NCI-H2107 (cell line): ENCODE measurements at regions not wholly inside any gene's neighbourhood (a gene's known extent, or its start where the extent isn't known, plus 50 kb on each side); places are given as distances from the start of the nearest gene placed in this dataset.

ENCODE experiments used
- DNase-seq: peaks from one replicate; lab custom pipeline; 2025; lab: John Stamatoyannopoulos, UW

GRCh38 chr9:103615994-103616393 is 478.1 kb upstream of the SMC2 start:
- no peak for DNase-seq

DNA sequence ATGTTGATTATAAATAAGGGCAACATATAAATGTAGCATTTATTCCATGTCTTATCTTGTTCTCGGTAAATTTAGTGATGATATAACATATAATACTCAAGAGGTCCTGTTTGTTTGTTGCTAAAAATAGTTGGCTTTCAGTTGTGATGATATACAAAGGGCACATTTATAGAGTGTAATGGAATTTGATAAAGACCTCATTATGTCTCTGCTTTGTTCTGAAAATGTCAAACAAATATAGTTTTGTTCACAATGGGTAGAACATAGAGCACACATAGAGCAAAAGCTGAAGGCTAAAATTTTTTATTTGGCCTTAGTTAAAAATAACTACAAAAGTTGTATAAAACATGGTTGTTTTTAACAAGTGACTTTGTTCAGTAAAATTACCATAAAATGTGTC is 477.1 kb upstream of the SMC2 start:
- DNase-seq: no peak

DNA sequence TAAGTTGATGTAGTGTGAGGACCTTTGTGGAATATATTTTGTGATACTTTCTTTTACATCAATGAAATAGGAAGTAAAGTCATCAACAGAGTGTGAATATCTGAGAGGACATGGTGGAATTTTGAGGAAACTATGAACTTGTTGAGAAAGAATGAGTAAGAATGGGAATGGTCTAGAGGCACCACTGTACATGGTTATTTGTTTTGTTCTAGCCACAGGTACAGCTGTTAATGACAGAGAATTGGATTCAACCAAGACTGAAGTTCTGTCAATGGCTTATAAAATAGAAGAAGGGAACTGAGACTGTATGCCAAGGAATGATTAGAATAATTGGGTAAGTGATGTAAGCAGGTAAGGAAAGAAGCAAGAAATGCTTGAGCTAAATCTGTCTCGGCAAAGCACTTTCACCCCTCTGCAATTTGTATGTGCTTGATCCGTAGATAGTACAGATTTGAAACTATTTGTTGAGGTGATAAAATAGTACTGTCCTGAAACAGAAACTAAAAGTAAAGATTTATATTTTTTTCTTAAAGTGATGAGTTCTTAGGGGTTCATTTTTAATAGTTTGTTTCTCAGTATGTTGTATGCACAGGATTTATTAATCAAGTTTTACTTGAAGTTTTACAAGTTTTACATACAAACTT is 468.8 kb upstream of the SMC2 start:
- no peak for DNase-seq

- no peak for DNase-seq
These were observed 466.4 kb upstream of the SMC2 start for GRCh38 chr9:103627731-103628130.

GRCh38 chr9:103649086-103649485 is 445.0 kb upstream of the SMC2 start:
- no peak for DNase-seq

DNA sequence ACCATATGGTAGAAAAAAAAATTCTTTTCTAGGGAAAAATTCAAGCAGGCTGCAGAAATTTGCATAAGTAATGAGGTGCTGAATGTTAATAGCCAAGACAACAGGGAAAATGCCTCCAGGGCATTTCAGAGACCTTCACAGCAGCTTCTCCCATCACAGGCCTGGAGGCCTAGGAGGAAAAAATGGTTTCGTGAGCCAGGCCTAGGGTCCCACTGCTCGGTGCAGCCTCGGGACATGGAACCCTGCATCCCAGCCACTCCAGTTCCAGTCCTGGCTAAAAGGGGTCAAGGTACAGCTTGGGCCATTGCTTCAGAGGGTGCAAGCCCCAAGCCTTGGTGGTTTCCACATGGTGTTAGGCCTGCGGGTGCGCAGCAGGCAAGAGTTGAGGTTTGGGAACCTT is 436.0 kb upstream of the SMC2 start:
- DNase-seq: no peak

DNA sequence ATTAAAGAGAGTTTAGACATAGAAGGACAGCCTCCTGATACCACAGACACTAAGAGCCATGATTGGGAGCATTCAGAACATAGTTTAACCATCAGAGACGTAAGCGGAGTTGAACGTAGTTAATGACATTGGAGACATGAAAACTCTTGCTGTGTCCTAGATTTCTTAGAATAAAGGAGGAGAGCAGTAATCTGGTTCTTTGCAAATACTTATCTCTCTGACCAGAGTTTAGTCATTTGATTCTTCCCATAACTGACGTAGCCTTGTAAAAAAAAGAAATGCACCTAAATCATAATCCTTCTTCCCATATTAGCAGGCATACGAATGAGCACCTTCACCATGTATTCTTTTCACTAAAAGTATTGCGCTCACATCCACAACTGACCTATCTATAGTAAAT is 433.3 kb upstream of the SMC2 start:
- DNase-seq: no peak

- DNase-seq: no peak
These were observed 432.4 kb upstream of the SMC2 start for GRCh38 chr9:103661663-103662062.

GRCh38 chr9:103669296-103669695 is 424.8 kb upstream of the SMC2 start:
- DNase-seq: no peak

DNA sequence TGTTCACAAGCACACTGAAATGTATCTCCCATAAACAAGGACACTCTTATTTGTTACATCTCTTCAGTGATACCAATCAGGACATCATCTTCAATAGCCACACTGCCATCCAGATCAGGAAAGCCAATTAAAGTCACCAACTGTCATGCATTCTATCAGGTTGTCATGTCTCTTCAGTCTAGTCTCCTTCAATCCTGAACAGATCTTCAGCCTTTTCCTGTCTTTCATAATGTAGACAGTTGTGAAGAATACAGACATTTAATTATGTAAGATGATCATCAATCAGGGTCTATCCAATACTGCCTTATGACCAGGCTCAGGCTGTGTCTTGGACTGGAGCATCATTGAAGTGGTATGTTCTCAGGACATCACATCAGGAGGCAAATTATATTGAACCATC is 419.8 kb upstream of the SMC2 start:
- no peak for DNase-seq

GRCh38 chr9:103680581-103680980 is 413.5 kb upstream of the SMC2 start:
- no peak for DNase-seq

- no peak for DNase-seq
These were observed 412.7 kb upstream of the SMC2 start for GRCh38 chr9:103681435-103681834.

- DNase-seq: no peak
These were observed 393.7 kb upstream of the SMC2 start for GRCh38 chr9:103700195-103700962.

DNA sequence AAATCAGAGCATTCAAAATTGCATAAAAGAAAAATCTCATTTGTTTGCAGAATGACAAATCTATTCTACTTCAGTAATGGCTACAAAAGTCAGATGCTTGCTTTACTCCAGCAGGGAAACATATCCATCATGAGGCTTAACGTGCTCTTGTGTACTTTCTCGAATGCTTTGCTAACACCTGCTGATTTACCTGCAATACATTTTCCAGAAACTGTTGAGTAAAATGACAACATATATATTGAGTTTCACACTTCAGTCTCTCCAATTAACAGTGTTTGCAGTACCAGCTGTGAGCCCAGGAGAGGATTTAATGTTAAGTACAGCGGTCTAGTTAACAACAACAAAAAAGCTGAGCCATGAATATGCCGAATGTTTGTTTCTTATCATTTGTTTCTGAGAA is 391.5 kb upstream of the SMC2 start:
- DNase-seq: peak; percentile 72

DNA sequence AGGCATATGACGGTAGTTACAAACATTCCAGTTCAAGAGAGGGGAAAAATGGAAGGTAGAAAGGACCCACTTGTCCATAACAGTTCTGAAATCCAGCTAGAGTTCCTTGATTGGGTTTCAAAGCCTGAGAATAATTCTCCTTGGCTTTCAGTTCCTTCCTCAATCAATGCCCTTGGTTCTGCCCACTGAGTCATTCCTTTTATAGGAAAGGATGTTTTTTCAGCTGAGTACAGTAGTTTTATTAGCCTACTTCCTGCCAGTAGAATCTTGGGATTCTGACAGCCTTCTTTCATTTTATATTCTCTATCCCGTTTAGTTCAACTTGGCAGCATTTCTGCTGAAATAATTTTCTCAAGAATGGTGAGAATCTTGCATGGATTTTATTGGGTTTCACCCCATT is 386.9 kb upstream of the SMC2 start:
- DNase-seq: no peak

DNA sequence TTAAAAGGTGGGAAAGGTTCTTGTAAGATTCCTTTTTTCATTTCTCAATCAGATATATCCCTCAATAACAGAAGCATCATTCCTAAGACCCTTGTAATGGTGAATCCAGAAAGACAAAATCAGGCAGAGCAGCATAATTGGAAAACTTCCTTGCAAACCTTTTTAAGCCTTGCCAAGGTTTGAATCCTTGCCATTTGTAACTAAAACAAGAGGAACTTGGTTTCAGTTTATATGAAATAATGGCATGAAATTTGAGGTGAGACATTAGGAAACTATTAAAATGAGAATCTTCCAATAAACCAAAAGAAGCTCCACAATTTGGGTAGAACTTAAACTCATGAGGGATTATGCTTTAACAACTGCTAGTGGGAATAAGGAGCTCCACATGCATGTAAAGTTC is 384.7 kb upstream of the SMC2 start:
- no peak for DNase-seq

DNA sequence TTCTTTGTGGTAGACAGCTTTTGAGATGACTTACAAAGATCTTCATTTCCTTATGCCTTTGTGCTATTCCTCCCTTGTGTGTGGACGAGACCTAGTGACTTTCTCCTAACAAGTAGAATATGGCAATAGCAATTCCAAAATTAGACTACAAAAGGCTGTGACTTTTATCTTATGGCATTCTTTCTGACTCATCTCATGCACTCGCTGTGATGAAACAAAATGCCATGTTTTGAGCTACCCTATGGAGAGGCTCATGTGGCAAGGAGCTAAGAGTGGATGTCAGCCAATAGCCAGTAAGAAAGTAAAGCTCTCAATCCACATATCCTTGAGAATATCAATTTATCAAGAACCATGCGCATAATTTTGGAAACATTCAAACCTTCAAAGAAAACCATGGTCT is 380.5 kb upstream of the SMC2 start:
- DNase-seq: no peak

- DNase-seq: no peak
These were observed 379.1 kb upstream of the SMC2 start for GRCh38 chr9:103714992-103715391.

- DNase-seq: no peak
These were observed 373.1 kb upstream of the SMC2 start for GRCh38 chr9:103721056-103721455.

DNA sequence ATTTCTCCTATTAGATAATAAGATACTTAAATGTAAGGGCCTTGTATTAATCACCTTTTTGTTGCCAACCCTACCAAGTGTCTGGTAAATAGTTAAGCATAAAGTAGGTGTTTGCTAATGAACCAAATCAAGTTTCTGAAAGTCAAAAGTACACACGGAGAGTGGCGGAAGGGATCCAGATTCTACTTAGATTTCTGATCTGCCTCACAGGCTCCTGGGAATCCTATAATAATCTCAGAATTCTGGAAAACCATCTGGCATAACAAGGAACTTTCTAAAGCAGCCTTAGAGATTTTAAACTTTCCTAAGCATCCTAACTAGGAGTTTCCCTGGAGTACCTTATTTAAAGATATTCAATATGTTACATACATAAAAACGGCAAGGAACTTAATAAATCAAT is 363.2 kb upstream of the SMC2 start:
- no peak for DNase-seq

- DNase-seq: no peak
These were observed 362.6 kb upstream of the SMC2 start for GRCh38 chr9:103731541-103731940.

DNA sequence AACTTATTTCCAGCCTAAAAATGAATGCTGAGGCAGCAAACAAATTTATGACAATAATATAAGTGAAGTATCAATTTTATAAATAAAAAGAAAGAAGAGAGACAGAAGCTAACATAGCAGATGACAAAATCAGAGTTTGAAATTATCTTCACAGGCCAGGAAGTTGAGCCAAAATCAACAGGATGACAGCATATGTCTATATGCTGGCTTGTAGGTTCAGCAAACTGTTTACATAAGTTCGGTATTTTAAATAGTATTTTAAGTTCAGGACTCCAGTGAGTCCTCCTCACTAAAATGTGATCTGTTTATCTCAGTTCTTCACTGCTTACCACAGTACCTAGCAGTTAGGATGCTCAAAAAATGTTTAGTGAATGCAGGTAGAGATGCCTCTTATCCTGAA is 359.6 kb upstream of the SMC2 start:
- DNase-seq: no peak

DNA sequence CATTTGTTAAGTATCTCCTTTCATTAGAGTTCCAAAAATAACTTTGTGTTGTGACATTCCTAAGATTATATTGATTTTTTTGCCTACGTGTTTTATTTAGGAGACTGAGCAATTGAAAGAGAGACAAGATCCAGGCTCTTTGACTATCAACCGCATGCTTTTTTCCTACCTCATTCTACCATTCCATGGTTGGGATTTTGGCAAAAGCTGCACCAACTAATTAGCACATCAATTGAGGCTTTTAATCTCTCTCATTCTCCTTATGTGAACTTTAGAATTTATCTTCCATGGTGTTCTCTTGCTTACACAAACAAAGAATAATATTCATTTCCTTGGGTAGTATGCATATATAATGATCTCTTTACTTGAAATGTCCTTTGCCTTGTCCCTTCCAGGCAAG is 338.7 kb upstream of the SMC2 start:
- DNase-seq: no peak

DNA sequence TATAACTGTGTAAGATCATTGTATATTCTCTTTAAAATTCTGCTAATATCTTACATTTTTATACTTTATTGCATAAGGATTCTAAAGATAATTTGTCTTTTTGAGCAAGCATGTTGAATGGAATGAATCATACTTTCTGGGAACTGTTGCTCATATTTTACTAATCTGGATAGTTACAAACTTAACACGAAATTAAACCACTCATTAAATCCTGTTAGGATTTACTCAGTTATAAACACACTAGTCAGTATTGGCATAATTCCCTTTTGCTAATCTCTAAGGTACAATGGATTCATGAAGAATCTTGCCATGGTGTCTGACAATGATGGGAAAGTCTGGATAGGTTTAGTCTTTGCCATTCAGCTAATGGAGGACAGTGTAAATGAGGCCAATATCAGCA is 338.1 kb upstream of the SMC2 start:
- DNase-seq: no peak
